ENCODE measurements at regions not wholly inside any gene's neighbourhood (a gene's known extent, or its start where the extent isn't known, plus 50 kb on each side); places are given as distances from the start of the nearest gene placed in this dataset.
"Not testable (repeated sequence)": the region's sequence is repeated elsewhere in the genome, so short reads cannot be mapped to it uniquely, and the experiment has no call there.

DNA sequence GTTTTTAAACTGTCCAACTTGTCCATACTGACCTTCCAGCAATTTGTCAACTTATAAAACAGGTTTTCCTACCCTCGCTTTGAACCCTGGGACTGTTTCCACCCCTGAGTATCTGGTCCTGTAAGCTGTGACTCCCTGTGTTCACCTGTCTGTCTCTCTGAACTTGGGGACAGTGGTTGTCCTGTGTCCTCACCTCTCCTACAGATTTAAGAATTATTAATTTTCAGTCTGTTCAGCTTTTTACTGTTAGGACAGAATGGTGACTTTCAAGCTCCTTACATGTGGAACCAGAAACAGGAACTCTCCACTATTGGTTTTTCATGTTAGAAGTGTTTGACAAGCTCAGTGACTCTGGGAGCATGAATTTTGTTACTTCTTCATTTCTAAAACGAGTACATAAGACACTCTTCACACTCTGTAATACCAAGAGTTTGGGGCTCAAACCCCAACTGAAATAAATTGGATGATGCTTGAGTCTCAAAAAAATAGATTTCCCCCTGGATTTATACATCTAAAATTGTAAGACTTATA is 713.9 kb downstream of the COL12A1 start:
- Histone ChIP-seq H3K4me1 (ENCODE audit: insufficient read depth, low read length) (no peaks in the 10 kb centered on the region), H4K20me1 (ENCODE audit: low read length) (no peaks in the 10 kb centered on the region), H3K4me2 (ENCODE audit: low read length) (no peak overlapping the region), H3K4me3 (ENCODE audit: low read length) (no peak overlapping the region), H3K36me3 (ENCODE audit: low read depth, low read length) (no peaks in the 10 kb centered on the region), H3K9me2 (replicated peaks; ENCODE audit: low read length) (no peaks in the 10 kb centered on the region), H3K9ac (ENCODE audit: low read length) (no peak overlapping the region), H3K79me2 (ENCODE audit: low read length) (no peaks in the 10 kb centered on the region), H3K9me3 (ENCODE audit: low read length) (no peaks in the 10 kb centered on the region), H2AFZ (ENCODE audit: low read length) (no peak overlapping the region), H3K27me3 (ENCODE audit: low read length) (no peaks in the 10 kb centered on the region), H3F3A (ENCODE audit: low read length, unreplicated experiment) (no peaks in the 10 kb centered on the region), H3K27ac (ENCODE audit: low read length) (no peak overlapping the region)
- DNase-seq: no peak
- ChIA-PET CTCF (no interaction called here), POLR2A (ENCODE audit: unreplicated experiment) (no interaction called here)
- TF ChIP-seq EZH2phosphoT487 (IDR thresholded peaks at IDR 0.05; ENCODE audit: borderline replicate concordance, low read length) (no peak), EZH2 (IDR thresholded peaks at IDR 0.05; ENCODE audit: low read length, unreplicated experiment) (no peak)
- TF ChIP-seq, protein P1, sequence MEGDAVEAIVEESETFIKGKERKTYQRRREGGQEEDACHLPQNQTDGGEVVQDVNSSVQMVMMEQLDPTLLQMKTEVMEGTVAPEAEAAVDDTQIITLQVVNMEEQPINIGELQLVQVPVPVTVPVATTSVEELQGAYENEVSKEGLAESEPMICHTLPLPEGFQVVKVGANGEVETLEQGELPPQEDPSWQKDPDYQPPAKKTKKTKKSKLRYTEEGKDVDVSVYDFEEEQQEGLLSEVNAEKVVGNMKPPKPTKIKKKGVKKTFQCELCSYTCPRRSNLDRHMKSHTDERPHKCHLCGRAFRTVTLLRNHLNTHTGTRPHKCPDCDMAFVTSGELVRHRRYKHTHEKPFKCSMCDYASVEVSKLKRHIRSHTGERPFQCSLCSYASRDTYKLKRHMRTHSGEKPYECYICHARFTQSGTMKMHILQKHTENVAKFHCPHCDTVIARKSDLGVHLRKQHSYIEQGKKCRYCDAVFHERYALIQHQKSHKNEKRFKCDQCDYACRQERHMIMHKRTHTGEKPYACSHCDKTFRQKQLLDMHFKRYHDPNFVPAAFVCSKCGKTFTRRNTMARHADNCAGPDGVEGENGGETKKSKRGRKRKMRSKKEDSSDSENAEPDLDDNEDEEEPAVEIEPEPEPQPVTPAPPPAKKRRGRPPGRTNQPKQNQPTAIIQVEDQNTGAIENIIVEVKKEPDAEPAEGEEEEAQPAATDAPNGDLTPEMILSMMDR (conservative IDR thresholded peaks at IDR 0.05; ENCODE audit: low read depth, low read length): no peak
- no TSS peak for BruUV-seq (replicated peaks)
- intact Hi-C loops (cut with micrococcal nuclease): no loop called here
- ATAC-seq: no peak

DNA sequence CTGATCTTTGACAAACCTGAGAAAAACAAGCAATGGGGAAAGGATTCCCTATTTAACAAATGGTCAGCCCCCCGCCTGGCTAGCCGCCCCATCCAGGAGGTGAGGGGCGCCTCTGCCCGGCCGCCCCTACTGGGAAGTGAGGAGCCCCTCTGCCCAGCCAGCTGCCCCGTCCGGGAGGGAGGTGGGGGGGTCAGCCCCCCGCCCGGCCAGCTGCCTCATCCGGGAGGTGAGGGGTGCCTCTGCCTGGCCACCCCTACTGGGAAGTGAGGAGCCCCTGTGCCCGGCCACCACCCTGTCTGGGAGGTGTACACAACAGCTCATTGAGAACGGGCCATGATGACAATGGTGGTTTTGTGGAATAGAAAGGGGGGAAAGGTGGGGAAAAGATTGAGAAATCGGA is 717.1 kb downstream of the COL12A1 start:
- BruUV-seq (replicated peaks); H3K36me3 ChIP-seq (ENCODE audit: low read depth, low read length); H3K9ac ChIP-seq (ENCODE audit: low read length); H3K9me3 ChIP-seq (ENCODE audit: low read length); H3K27ac ChIP-seq (ENCODE audit: low read length); POLR2A ChIA-PET (ENCODE audit: unreplicated experiment); H4K20me1 ChIP-seq (ENCODE audit: low read length); DNase-seq; H3K27me3 ChIP-seq (ENCODE audit: low read length); H3K9me2 ChIP-seq (replicated peaks; ENCODE audit: low read length); H3K4me2 ChIP-seq (ENCODE audit: low read length); intact Hi-C loops (cut with micrococcal nuclease); H3K4me3 ChIP-seq (ENCODE audit: low read length); H3K79me2 ChIP-seq (ENCODE audit: low read length); CTCF ChIA-PET; H2AFZ ChIP-seq (ENCODE audit: low read length); H3K4me1 ChIP-seq (ENCODE audit: insufficient read depth, low read length); H3F3A ChIP-seq (ENCODE audit: low read length, unreplicated experiment); ATAC-seq: not testable (repeated sequence)

DNA sequence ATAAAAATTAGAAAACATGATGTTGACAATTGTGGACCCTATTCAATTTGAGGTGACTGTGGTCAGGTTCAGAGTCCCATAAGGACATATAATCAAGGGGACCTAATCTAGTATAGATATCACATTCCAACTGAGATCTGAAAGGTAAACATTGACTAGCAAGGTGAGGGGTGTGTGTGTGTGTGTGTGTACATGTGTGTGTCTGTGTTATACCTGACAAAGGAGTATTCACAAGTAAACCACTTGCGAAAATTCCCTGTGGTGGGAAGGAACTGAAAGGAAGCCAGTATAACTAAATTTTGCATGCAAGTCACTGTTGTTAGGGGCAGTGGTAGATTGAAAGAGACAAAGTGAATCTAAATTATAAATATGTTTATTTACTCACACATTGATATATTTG is 723.7 kb downstream of the COL12A1 start:
- BruUV-seq (replicated peaks): no TSS peak
- H3K4me2 ChIP-seq (ENCODE audit: low read length): no peak overlapping the region
- no peak for DNase-seq
- H3K79me2 ChIP-seq (ENCODE audit: low read length): no peaks in the 10 kb centered on the region
- H3K9me3 ChIP-seq (ENCODE audit: low read length): no peaks in the 10 kb centered on the region
- POLR2A ChIA-PET (ENCODE audit: unreplicated experiment): no interaction called here
- no peak overlapping the region for H3K4me3 ChIP-seq (ENCODE audit: low read length)
- H3K27me3 ChIP-seq (ENCODE audit: low read length): no peaks in the 10 kb centered on the region
- no peaks in the 10 kb centered on the region for H3K4me1 ChIP-seq (ENCODE audit: insufficient read depth, low read length)
- no peaks in the 10 kb centered on the region for H3F3A ChIP-seq (ENCODE audit: low read length, unreplicated experiment)
- no peak overlapping the region for H3K27ac ChIP-seq (ENCODE audit: low read length)
- H3K9me2 ChIP-seq (replicated peaks; ENCODE audit: low read length): no peaks in the 10 kb centered on the region
- CTCF ChIA-PET: no interaction called here
- ATAC-seq: no peak
- H3K9ac ChIP-seq (ENCODE audit: low read length): no peak overlapping the region
- H4K20me1 ChIP-seq (ENCODE audit: low read length): no peaks in the 10 kb centered on the region
- no peak overlapping the region for H2AFZ ChIP-seq (ENCODE audit: low read length)
- no peak for TF ChIP-seq EZH2 (IDR thresholded peaks at IDR 0.05; ENCODE audit: low read length, unreplicated experiment)
- TF ChIP-seq EZH2phosphoT487 (IDR thresholded peaks at IDR 0.05; ENCODE audit: borderline replicate concordance, low read length): no peak
- TF ChIP-seq, protein P1 (conservative IDR thresholded peaks at IDR 0.05; ENCODE audit: low read depth, low read length): no peak
- intact Hi-C loops (cut with micrococcal nuclease): no loop called here
- H3K36me3 ChIP-seq (ENCODE audit: low read depth, low read length): no peaks in the 10 kb centered on the region
